PC-3 (cell line): ENCODE measurements at regions not wholly inside any gene's neighbourhood (a gene's known extent, or its start where the extent isn't known, plus 50 kb on each side); places are given as distances from the start of the nearest gene placed in this dataset.

ENCODE experiments used
- ATAC-seq: fragments of 200-7000 bp; cut with Tn5 transposase; 2 replicates; pipeline ENCODE4 v1.9.1; 2020; ENCODE audit warnings: mild to moderate bottlenecking, moderate library complexity
- BruUV-seq: library from RNA; stranded (reverse); fragments of 400-500 nt; replicated peaks from 2 replicates; lab custom pipeline; 2021; lab: Mats Ljungman, UMichigan
- CTCF ChIA-PET: fragments of 300-600 bp; sonication (Branson Sonifier 250); formaldehyde crosslinking; loops from one replicate; lab custom pipeline; 2022; ENCODE audit warnings: antibody characterized with exemption; lab: Charles Lee
- POLR2A ChIA-PET: fragments of 300-600 bp; sonication (Branson Sonifier 250); formaldehyde crosslinking; loops from one replicate; lab custom pipeline; 2022; ENCODE audit warnings: antibody characterized with exemption; ENCODE audit not compliant: unreplicated experiment; lab: Charles Lee
- DNase-seq: peaks from one replicate; pipeline ENCODE4 v3.0.0-alpha.2; 2015
- H2AFZ ChIP-seq: fragments of 300-600 bp; sonication (generic); 2 replicates; pipeline ENCODE4 v1.6.0; 2016; ENCODE audit warnings: antibody characterized with exemption, low read length
- H3F3A ChIP-seq: fragments of 300-600 bp; sonication (generic); one replicate; pipeline ENCODE4 v1.6.0; 2017; ENCODE audit warnings: antibody characterized with exemption, low read length, control low read depth, mild to moderate bottlenecking; ENCODE audit not compliant: unreplicated experiment
- H3K27ac ChIP-seq: fragments of 300-600 bp; sonication (generic); 2 replicates; pipeline ENCODE4 v1.5.1; 2016; ENCODE audit warnings: mild to moderate bottlenecking, low read length
- H3K27me3 ChIP-seq: fragments of 300-600 bp; sonication (generic); 2 replicates; pipeline ENCODE4 v1.6.1; 2016; ENCODE audit warnings: low read length, mixed read lengths
- H3K36me3 ChIP-seq: fragments of 300-600 bp; sonication (generic); 2 replicates; pipeline ENCODE4 v1.6.1; 2016; ENCODE audit warnings: low read depth, mixed run types, low read length, mixed read lengths
- H3K4me1 ChIP-seq: fragments of 300-600 bp; sonication (generic); 2 replicates; pipeline ENCODE4 v1.5.1; 2016; ENCODE audit warnings: low read length; ENCODE audit not compliant: insufficient read depth
- H3K4me2 ChIP-seq: fragments of 300-600 bp; sonication (generic); 2 replicates; pipeline ENCODE4 v1.6.0; 2016; ENCODE audit warnings: low read length
- H3K4me3 ChIP-seq: fragments of 300-600 bp; sonication (generic); 2 replicates; pipeline ENCODE4 v1.5.1; 2016; ENCODE audit warnings: mild to moderate bottlenecking, low read length, mixed read lengths
- H3K79me2 ChIP-seq: fragments of 300-600 bp; sonication (generic); 2 replicates; pipeline ENCODE4 v1.6.1; 2017; ENCODE audit warnings: low read length, mixed read lengths
- H3K9ac ChIP-seq: fragments of 300-600 bp; sonication (generic); 2 replicates; pipeline ENCODE4 v1.6.0; 2016; ENCODE audit warnings: mild to moderate bottlenecking, low read length
- H3K9me2 ChIP-seq: fragments of 300-600 bp; sonication (generic); replicated peaks from 2 replicates; pipeline ENCODE4 v1.6.1; 2016; ENCODE audit warnings: mixed run types, low read length, mixed read lengths
- H3K9me3 ChIP-seq: fragments of 300-600 bp; sonication (generic); 2 replicates; pipeline ENCODE4 v1.6.1; 2016; ENCODE audit warnings: low read length, mixed read lengths
- H4K20me1 ChIP-seq: fragments of 300-600 bp; sonication (generic); 2 replicates; pipeline ENCODE4 v1.6.1; 2016; ENCODE audit warnings: low read length, mixed read lengths
- EZH2 ChIP-seq: fragments of 300-600 bp; sonication (generic); IDR thresholded peaks from one replicate; pipeline ENCODE4 v1.6.1; 2017; ENCODE audit warnings: antibody characterized with exemption, mild to moderate bottlenecking, low read length; ENCODE audit not compliant: unreplicated experiment
- EZH2phosphoT487 ChIP-seq: fragments of 300-600 bp; sonication (generic); IDR thresholded peaks from 2 replicates; pipeline ENCODE4 v1.6.1; 2018; ENCODE audit warnings: mild to moderate bottlenecking, antibody characterized with exemption, low read length, borderline replicate concordance
- intact Hi-C: fragments of 100-400 bp; cut with micrococcal nuclease; formaldehyde crosslinking; loops from 2 replicates; pipeline ENCODE4 v1.9.0; 2023
- TF ChIP-seq, protein P1 (sequence below): fragments of 300-600 bp; sonication (generic); conservative IDR thresholded peaks from 2 replicates; pipeline ENCODE4 v1.5.1; 2017; ENCODE audit warnings: antibody characterized with exemption, low read depth, mild to moderate bottlenecking, low read length

DNA sequence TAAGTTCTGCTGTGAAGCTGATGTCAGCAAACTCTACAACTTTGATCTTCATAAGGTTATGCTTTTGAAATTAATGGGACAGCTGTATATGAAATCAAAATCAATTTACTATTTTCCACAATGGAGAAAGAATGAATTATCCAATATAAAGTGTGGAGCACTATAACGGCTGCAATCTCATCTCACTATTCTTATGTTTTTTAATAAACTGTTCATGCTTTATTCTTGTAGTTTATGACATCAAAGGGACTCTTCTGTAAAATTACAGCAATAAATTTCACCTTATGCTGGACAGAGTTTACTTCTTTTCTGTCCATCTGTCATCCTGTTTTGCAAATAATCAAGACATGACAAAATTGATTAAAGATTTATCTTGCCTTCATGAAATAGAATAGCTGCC is 192.5 kb downstream of the TECRL start:
- Histone ChIP-seq H3K4me2 (no peak overlapping the region), H3F3A (no peaks in the 10 kb centered on the region), H3K27me3 (no peaks in the 10 kb centered on the region), H3K9me3 (no peaks in the 10 kb centered on the region), H3K4me1 (no peaks in the 10 kb centered on the region), H3K4me3 (no peak overlapping the region), H3K27ac (no peak overlapping the region), H3K9ac (no peak overlapping the region), H3K36me3 (no peaks in the 10 kb centered on the region), H3K79me2 (no peaks in the 10 kb centered on the region), H2AFZ (no peak overlapping the region), H3K9me2 (no peaks in the 10 kb centered on the region), H4K20me1 (no peaks in the 10 kb centered on the region)
- BruUV-seq = no TSS peak
- ChIA-PET CTCF (no interaction called here), POLR2A (no interaction called here)
- intact Hi-C loops = no loop called here
- DNase-seq (no peak), ATAC-seq (no peak)
- TF ChIP-seq EZH2phosphoT487 = no peak
- TF ChIP-seq, protein P1, sequence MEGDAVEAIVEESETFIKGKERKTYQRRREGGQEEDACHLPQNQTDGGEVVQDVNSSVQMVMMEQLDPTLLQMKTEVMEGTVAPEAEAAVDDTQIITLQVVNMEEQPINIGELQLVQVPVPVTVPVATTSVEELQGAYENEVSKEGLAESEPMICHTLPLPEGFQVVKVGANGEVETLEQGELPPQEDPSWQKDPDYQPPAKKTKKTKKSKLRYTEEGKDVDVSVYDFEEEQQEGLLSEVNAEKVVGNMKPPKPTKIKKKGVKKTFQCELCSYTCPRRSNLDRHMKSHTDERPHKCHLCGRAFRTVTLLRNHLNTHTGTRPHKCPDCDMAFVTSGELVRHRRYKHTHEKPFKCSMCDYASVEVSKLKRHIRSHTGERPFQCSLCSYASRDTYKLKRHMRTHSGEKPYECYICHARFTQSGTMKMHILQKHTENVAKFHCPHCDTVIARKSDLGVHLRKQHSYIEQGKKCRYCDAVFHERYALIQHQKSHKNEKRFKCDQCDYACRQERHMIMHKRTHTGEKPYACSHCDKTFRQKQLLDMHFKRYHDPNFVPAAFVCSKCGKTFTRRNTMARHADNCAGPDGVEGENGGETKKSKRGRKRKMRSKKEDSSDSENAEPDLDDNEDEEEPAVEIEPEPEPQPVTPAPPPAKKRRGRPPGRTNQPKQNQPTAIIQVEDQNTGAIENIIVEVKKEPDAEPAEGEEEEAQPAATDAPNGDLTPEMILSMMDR = no peak
- no peak for TF ChIP-seq EZH2

DNA sequence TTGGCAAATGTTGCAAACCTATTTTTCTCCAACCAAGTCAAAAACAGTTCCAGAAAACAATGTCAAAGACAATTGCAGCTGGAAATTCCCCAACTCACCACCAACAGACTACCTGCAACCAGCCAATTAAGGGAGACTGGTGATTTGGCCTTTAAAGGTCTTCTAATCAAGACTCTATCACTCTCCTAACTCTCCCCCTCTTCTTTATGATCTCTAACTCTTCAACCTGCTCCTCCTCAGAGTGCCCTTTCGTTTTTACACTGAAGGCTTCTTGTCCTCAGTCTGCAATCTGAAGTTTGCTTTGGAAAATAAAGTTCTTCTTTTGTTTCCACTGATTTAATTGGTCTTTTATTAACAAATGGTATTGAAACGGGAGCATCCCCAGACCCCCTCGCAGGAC is 203.9 kb downstream of the TECRL start:
- no TSS peak for BruUV-seq
- Histone ChIP-seq H3K4me2 (no peak overlapping the region), H3K9me2 (no peaks in the 10 kb centered on the region), H3K9me3 (no peaks in the 10 kb centered on the region), H3K9ac (no peak overlapping the region), H3F3A (no peaks in the 10 kb centered on the region), H2AFZ (peak overlapping the region; percentile 22; the same call in 1 of the 2 replicates), H3K79me2 (no peaks in the 10 kb centered on the region), H3K36me3 (no peaks in the 10 kb centered on the region), H3K4me3 (no peak overlapping the region), H3K4me1 (no peaks in the 10 kb centered on the region), H3K27ac (no peak overlapping the region), H4K20me1 (no peaks in the 10 kb centered on the region), H3K27me3 (no peaks in the 10 kb centered on the region)
- CTCF ChIA-PET = no interaction called here
- ATAC-seq (no peak), DNase-seq (no peak)
- POLR2A ChIA-PET = no interaction called here
- TF ChIP-seq, protein P1 = no peak
- TF ChIP-seq EZH2 = no peak
- TF ChIP-seq EZH2phosphoT487 = no peak
- intact Hi-C loops = no loop called here

DNA sequence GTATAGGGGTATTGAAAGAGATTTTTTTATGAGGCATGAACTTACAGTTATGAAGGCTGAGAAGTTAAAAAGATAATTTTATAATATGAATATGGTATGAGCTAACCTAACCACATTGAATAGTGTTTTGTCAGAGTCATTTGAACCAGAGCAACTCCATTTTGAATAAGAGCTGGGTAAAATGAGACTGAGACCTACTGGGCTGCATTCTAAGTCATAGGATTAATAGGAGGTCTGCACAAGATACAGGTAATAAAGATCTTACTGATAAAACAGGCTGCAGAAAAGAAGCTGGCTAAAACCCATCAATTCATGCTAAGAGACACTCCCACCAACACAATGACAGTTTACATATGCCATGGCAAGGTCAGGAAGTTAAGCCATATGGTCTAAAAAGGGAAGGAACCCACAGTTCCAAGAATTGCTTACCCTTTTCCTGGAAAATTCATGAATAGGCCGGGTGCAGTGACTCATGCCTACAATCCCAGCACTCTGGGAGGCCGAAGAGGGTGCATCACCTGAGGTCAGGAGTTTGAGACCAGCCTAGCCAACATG is 209.2 kb downstream of the TECRL start:
- no peak overlapping the region for H2AFZ ChIP-seq
- DNase-seq (peak; percentile 58), ATAC-seq (peak; percentile 64)
- no TSS peak for BruUV-seq
- H3K4me3 ChIP-seq = no peak overlapping the region
- H3K27ac ChIP-seq = no peak overlapping the region
- no peaks in the 10 kb centered on the region for H3K4me1 ChIP-seq
- no peaks in the 10 kb centered on the region for H3K79me2 ChIP-seq
- intact Hi-C loops = no loop called here
- no peaks in the 10 kb centered on the region for H3K9me2 ChIP-seq
- no peak overlapping the region for H3K4me2 ChIP-seq
- no peak overlapping the region for H3K9ac ChIP-seq
- no peaks in the 10 kb centered on the region for H3K9me3 ChIP-seq
- ChIA-PET CTCF (no interaction called here), POLR2A (no interaction called here)
- H4K20me1 ChIP-seq = no peaks in the 10 kb centered on the region
- H3K27me3 ChIP-seq = no peaks in the 10 kb centered on the region
- no peaks in the 10 kb centered on the region for H3F3A ChIP-seq
- no peaks in the 10 kb centered on the region for H3K36me3 ChIP-seq
- TF ChIP-seq, protein P1 = no peak
- TF ChIP-seq EZH2 (no peak), EZH2phosphoT487 (no peak)
